ENCODE measurements at regions not wholly inside any gene's neighbourhood (a gene's known extent, or its start where the extent isn't known, plus 50 kb on each side); places are given as distances from the start of the nearest gene placed in this dataset.

DNA sequence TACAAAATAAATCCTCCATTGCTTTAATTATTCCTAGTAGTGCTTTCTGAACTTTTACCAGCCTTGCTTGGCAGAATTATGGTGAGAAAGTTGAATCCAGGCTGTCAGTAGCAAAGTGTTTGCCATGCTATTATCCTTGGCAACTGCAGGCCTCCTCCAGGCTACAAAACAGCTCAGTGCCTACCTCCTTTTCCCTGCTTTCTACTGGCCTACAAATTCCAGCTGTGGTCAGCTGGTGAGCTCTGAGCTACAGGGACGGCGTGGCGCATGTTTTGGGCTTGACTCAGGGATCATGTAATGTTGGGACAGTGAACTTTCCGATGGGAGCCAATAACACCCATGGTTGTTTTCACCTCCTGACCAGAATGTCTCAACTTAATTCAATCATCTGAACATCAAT is 456.1 kb upstream of the ADAMTS5 start:
- Histone ChIP-seq H3K9me3 (ENCODE audit: low read depth, low read length, poor library complexity, severe bottlenecking) (no peaks in the 10 kb centered on the region), H3K27ac (ENCODE audit: low read depth, low read length, poor library complexity, severe bottlenecking) (no peak overlapping the region), H3K27me3 (replicated peaks; ENCODE audit: insufficient read depth, low read depth, low read length, poor library complexity) (no peaks in the 10 kb centered on the region), H3K4me3 (ENCODE audit: low read depth, low read length, poor library complexity, severe bottlenecking) (no peak overlapping the region), H3K4me1 (ENCODE audit: insufficient read depth, low read length, poor library complexity, severe bottlenecking) (no peaks in the 10 kb centered on the region), H3K36me3 (ENCODE audit: insufficient read depth, low read length, poor library complexity, severe bottlenecking) (no peaks in the 10 kb centered on the region)
- CTCF ChIA-PET = no interaction called here
- POLR2A ChIA-PET (ENCODE audit: low non-redundant PET) = no interaction called here
- BruUV-seq (replicated peaks) = no TSS peak
- intact Hi-C loops (cut with micrococcal nuclease; ENCODE audit: unreplicated experiment) = no loop called here
- no peak for DNase-seq (ENCODE audit: low spot score)
- no peak for TF ChIP-seq EZH2 (IDR thresholded peaks at IDR 0.05; ENCODE audit: borderline replicate concordance, low read depth, low read length, poor library complexity, severe bottlenecking)

DNA sequence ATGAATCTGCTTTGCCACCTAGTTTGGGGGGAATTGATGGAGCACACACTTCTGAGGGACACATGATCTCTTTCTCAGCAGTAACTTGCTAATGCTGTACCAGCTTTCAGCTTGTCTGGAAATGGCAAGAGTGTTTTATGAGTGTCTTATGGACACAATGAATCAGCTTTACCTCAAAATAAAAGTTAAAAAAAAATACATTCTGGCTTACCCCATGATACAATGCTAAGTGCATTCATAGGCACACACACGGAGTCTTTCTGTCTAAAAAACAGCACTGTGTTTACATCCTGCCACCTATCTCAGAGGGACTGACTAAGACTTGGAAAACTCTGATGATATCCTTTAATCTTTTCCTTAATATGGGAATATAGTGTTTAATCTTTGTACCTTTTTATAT is 455.5 kb upstream of the ADAMTS5 start:
- intact Hi-C loops (cut with micrococcal nuclease; ENCODE audit: unreplicated experiment) = no loop called here
- H3K4me1 ChIP-seq (ENCODE audit: insufficient read depth, low read length, poor library complexity, severe bottlenecking) = no peaks in the 10 kb centered on the region
- TF ChIP-seq, protein P1, sequence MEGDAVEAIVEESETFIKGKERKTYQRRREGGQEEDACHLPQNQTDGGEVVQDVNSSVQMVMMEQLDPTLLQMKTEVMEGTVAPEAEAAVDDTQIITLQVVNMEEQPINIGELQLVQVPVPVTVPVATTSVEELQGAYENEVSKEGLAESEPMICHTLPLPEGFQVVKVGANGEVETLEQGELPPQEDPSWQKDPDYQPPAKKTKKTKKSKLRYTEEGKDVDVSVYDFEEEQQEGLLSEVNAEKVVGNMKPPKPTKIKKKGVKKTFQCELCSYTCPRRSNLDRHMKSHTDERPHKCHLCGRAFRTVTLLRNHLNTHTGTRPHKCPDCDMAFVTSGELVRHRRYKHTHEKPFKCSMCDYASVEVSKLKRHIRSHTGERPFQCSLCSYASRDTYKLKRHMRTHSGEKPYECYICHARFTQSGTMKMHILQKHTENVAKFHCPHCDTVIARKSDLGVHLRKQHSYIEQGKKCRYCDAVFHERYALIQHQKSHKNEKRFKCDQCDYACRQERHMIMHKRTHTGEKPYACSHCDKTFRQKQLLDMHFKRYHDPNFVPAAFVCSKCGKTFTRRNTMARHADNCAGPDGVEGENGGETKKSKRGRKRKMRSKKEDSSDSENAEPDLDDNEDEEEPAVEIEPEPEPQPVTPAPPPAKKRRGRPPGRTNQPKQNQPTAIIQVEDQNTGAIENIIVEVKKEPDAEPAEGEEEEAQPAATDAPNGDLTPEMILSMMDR (conservative IDR thresholded peaks at IDR 0.05; ENCODE audit: low read depth, low read length) = no peak
- no peak for TF ChIP-seq EZH2 (IDR thresholded peaks at IDR 0.05; ENCODE audit: borderline replicate concordance, low read depth, low read length, poor library complexity, severe bottlenecking)
- H3K27ac ChIP-seq (ENCODE audit: low read depth, low read length, poor library complexity, severe bottlenecking) = no peak overlapping the region
- no peak overlapping the region for H3K4me3 ChIP-seq (ENCODE audit: low read depth, low read length, poor library complexity, severe bottlenecking)
- H3K36me3 ChIP-seq (ENCODE audit: insufficient read depth, low read length, poor library complexity, severe bottlenecking) = no peaks in the 10 kb centered on the region
- DNase-seq (ENCODE audit: low spot score) = no peak
- ChIA-PET POLR2A (ENCODE audit: low non-redundant PET) (no interaction called here), CTCF (no interaction called here)
- H3K9me3 ChIP-seq (ENCODE audit: low read depth, low read length, poor library complexity, severe bottlenecking) = no peaks in the 10 kb centered on the region
- no TSS peak for BruUV-seq (replicated peaks)
- H3K27me3 ChIP-seq (replicated peaks; ENCODE audit: insufficient read depth, low read depth, low read length, poor library complexity) = no peaks in the 10 kb centered on the region

DNA sequence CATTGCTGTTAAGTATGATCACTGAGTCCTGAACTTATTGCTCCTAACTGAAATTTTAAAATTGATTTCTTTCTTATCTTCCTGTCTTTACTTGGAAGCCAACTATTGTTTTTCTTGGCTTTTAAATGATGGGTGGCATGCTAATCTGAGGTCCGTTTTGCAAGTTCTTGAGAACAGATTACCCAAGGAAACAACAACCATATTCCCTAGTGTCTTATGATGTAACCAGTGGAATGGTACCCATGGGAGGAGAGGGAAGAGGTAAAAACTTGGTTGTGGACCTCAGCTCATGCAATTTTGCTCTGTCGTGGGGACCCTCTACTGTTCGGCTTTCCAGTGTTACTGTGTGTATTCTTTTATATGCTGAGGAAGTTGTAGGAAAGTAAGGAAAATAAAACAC is 454.8 kb upstream of the ADAMTS5 start:
- intact Hi-C loops (cut with micrococcal nuclease; ENCODE audit: unreplicated experiment) = no loop called here
- Histone ChIP-seq H3K4me1 (ENCODE audit: insufficient read depth, low read length, poor library complexity, severe bottlenecking) (no peaks in the 10 kb centered on the region), H3K27ac (ENCODE audit: low read depth, low read length, poor library complexity, severe bottlenecking) (no peak overlapping the region), H3K9me3 (ENCODE audit: low read depth, low read length, poor library complexity, severe bottlenecking) (no peaks in the 10 kb centered on the region), H3K4me3 (ENCODE audit: low read depth, low read length, poor library complexity, severe bottlenecking) (no peak overlapping the region), H3K27me3 (replicated peaks; ENCODE audit: insufficient read depth, low read depth, low read length, poor library complexity) (no peaks in the 10 kb centered on the region), H3K36me3 (ENCODE audit: insufficient read depth, low read length, poor library complexity, severe bottlenecking) (no peaks in the 10 kb centered on the region)
- no TSS peak for BruUV-seq (replicated peaks)
- TF ChIP-seq, protein P1 (conservative IDR thresholded peaks at IDR 0.05; ENCODE audit: low read depth, low read length) = no peak
- TF ChIP-seq EZH2 (IDR thresholded peaks at IDR 0.05; ENCODE audit: borderline replicate concordance, low read depth, low read length, poor library complexity, severe bottlenecking) = no peak
- ChIA-PET CTCF (no interaction called here), POLR2A (ENCODE audit: low non-redundant PET) (no interaction called here)
- DNase-seq (ENCODE audit: low spot score) = no peak

DNA sequence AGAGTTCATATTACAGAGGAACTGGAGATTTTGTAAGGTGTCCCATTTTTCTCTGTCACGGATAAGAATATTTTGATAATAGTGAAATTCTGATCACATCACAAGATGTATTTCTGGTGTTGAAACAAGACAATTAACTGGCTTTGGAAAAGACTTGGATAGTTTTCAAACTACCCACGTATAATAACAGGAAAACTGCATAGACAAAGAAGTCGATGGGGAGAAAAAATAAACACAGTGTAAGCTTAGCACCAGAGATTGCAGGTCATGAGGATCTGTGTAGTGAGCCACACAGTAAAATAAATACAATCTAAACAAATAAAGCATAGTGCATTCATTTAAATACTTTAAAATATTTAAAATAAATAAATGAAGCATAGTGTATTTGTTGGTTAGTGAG is 452.3 kb upstream of the ADAMTS5 start:
- Histone ChIP-seq H3K27me3 (replicated peaks; ENCODE audit: insufficient read depth, low read depth, low read length, poor library complexity) (no peaks in the 10 kb centered on the region), H3K36me3 (ENCODE audit: insufficient read depth, low read length, poor library complexity, severe bottlenecking) (no peaks in the 10 kb centered on the region), H3K9me3 (ENCODE audit: low read depth, low read length, poor library complexity, severe bottlenecking) (no peaks in the 10 kb centered on the region), H3K4me3 (ENCODE audit: low read depth, low read length, poor library complexity, severe bottlenecking) (no peak overlapping the region), H3K27ac (ENCODE audit: low read depth, low read length, poor library complexity, severe bottlenecking) (no peak overlapping the region), H3K4me1 (ENCODE audit: insufficient read depth, low read length, poor library complexity, severe bottlenecking) (no peaks in the 10 kb centered on the region)
- TF ChIP-seq, protein P1 (conservative IDR thresholded peaks at IDR 0.05; ENCODE audit: low read depth, low read length) = no peak
- TF ChIP-seq EZH2 (IDR thresholded peaks at IDR 0.05; ENCODE audit: borderline replicate concordance, low read depth, low read length, poor library complexity, severe bottlenecking) = no peak
- ChIA-PET CTCF (no interaction called here), POLR2A (ENCODE audit: low non-redundant PET) (no interaction called here)
- intact Hi-C loops (cut with micrococcal nuclease; ENCODE audit: unreplicated experiment) = no loop called here
- no TSS peak for BruUV-seq (replicated peaks)
- no peak for DNase-seq (ENCODE audit: low spot score)

All from A673 (cell line).